ENCODE measurements at regions not wholly inside any gene's neighbourhood (a gene's known extent, or its start where the extent isn't known, plus 50 kb on each side); places are given as distances from the start of the nearest gene placed in this dataset.

DNA sequence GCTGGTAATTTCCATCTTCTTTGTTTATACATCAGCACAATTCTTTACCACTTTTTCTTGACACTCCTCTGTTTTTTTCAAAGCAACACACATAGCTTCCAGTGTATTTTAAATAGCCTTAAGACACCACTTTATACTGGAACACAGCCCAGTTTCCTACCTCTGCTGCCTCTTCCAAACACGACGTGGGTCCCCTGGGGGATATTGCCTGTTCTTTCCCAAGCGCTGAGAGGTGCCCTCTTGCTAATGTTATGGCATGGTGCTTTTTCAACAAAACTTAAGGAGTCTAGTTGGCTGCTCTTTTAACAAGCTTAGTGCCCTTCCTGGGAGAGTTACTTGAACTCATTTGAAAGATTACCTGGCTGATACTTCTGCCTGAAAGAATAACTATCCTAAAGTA, 112.7 kb downstream of the OLFM4 start:
- no peaks in the 10 kb centered on the region for H3K36me3 Mint-ChIP-seq
- H3K4me3 ChIP-seq (replicated peaks in 1 of 3; ENCODE audit: low read depth in 2 of 3, low read length in 3 of 3) = no peak overlapping the region
- intact Hi-C loops (cut with micrococcal nuclease) = no loop called here
- no peak overlapping the region for H3K9ac ChIP-seq (ENCODE audit: insufficient read depth, low read length, poor library complexity, severe bottlenecking)
- H3K36me3 ChIP-seq (replicated peaks in 1 of 2; ENCODE audit: control insufficient read depth in 1 of 2, insufficient read depth in 2 of 2, low read length in 2 of 2) = no peaks in the 10 kb centered on the region
- TF ChIP-seq CTCF (IDR thresholded peaks at IDR 0.05) = no peak
- no peak for DNase-seq
- peaks cover 0 to 2% (median 0%) of the 10 kb centered on the region in 7 donors for H3K9me3 Mint-ChIP-seq
- no peak overlapping the region for H3K4me2 ChIP-seq (replicated peaks; ENCODE audit: extremely low read depth, low read length, poor library complexity, severe bottlenecking)
- H3K27ac ChIP-seq (ENCODE audit: low read depth in 1 of 2, low read length in 2 of 2) = no peak overlapping the region
- peaks cover 0 to 4% of the 10 kb centered on the region in 2 donors for H3K4me1 ChIP-seq (ENCODE audit: control insufficient read depth in 1 of 2, insufficient read depth in 2 of 2, low read length in 2 of 2)
- no peaks in the 10 kb centered on the region for H4K20me1 ChIP-seq (ENCODE audit: insufficient read depth, low read length)
- no peaks in the 10 kb centered on the region for H3K79me2 ChIP-seq (ENCODE audit: insufficient read depth, low read length)
- no peaks in the 10 kb centered on the region for H3K9me3 ChIP-seq (replicated peaks in 1 of 2; ENCODE audit: control insufficient read depth in 1 of 2, insufficient read depth in 1 of 2, low read length in 2 of 2)
- peaks cover 0 to 3% (median 0%) of the 10 kb centered on the region in 3 donors for H3K27me3 Mint-ChIP-seq (ENCODE audit: low read depth in 3 of 3)
- no peaks in the 10 kb centered on the region for H3K27me3 ChIP-seq (ENCODE audit: control insufficient read depth in 2 of 2, insufficient read depth in 2 of 2, low read length in 2 of 2)
- H3K4me3 Mint-ChIP-seq = no peak overlapping the region
- H3K4me1 Mint-ChIP-seq = peaks cover 5% of the 10 kb centered on the region
- H3K27ac Mint-ChIP-seq = no peak overlapping the region
- H2AFZ ChIP-seq (ENCODE audit: insufficient read depth, low read depth, low read length, poor library complexity, severe bottlenecking) = no peak overlapping the region
- WGBS (ENCODE audit: insufficient coverage) = 86% methylated on average over 3 of the region's 3 CpGs

DNA sequence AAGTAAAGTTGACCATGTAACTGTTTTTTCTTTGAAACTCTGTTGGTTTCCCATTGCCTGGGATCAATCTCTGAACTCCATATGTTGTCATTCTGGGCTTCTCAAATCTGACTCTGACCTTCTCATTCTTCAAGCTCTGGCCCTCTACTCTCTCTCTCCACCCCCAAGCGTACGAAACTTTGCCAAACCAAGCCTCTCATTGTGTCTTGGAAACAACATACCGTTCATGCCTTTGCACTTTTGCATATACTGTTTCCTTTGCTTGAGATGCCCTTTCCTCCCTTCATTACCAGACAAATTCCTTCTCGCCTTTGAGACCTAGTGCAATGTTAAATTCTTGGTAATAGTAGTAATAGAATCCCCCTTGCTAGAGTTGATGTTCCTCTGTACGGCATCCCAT, 113.7 kb downstream of the OLFM4 start:
- 100% methylated on average over 2 of the region's 5 CpGs for WGBS (ENCODE audit: insufficient coverage)
- H3K27ac Mint-ChIP-seq = no peak overlapping the region
- no peak overlapping the region for H3K4me3 Mint-ChIP-seq
- no peak for DNase-seq
- H3K9me3 Mint-ChIP-seq = peaks cover 0 to 2% (median 0%) of the 10 kb centered on the region in 7 donors
- Histone ChIP-seq H3K4me3 (replicated peaks in 1 of 3; ENCODE audit: low read depth in 2 of 3, low read length in 3 of 3) (no peak overlapping the region), H4K20me1 (ENCODE audit: insufficient read depth, low read length) (no peaks in the 10 kb centered on the region), H3K27ac (ENCODE audit: low read depth in 1 of 2, low read length in 2 of 2) (no peak overlapping the region), H3K79me2 (ENCODE audit: insufficient read depth, low read length) (no peaks in the 10 kb centered on the region), H3K4me1 (ENCODE audit: control insufficient read depth in 1 of 2, insufficient read depth in 2 of 2, low read length in 2 of 2) (peaks cover 0 to 4% of the 10 kb centered on the region in 2 donors), H2AFZ (ENCODE audit: insufficient read depth, low read depth, low read length, poor library complexity, severe bottlenecking) (no peak overlapping the region), H3K27me3 (ENCODE audit: control insufficient read depth in 2 of 2, insufficient read depth in 2 of 2, low read length in 2 of 2) (no peaks in the 10 kb centered on the region), H3K9ac (ENCODE audit: insufficient read depth, low read length, poor library complexity, severe bottlenecking) (no peak overlapping the region), H3K36me3 (replicated peaks in 1 of 2; ENCODE audit: control insufficient read depth in 1 of 2, insufficient read depth in 2 of 2, low read length in 2 of 2) (no peaks in the 10 kb centered on the region), H3K4me2 (replicated peaks; ENCODE audit: extremely low read depth, low read length, poor library complexity, severe bottlenecking) (no peak overlapping the region), H3K9me3 (replicated peaks in 1 of 2; ENCODE audit: control insufficient read depth in 1 of 2, insufficient read depth in 1 of 2, low read length in 2 of 2) (no peaks in the 10 kb centered on the region)
- H3K27me3 Mint-ChIP-seq (ENCODE audit: low read depth in 3 of 3) = peaks cover 0 to 3% (median 0%) of the 10 kb centered on the region in 3 donors
- intact Hi-C loops (cut with micrococcal nuclease) = no loop called here
- TF ChIP-seq CTCF (IDR thresholded peaks at IDR 0.05) = no peak
- H3K4me1 Mint-ChIP-seq = peaks cover 5% of the 10 kb centered on the region
- H3K36me3 Mint-ChIP-seq = no peaks in the 10 kb centered on the region
